Small intestine (tissue), 7 donors: ENCODE measurements at regions not wholly inside any gene's neighbourhood (a gene's known extent, or its start where the extent isn't known, plus 50 kb on each side); places are given as distances from the start of the nearest gene placed in this dataset.

Experiments used
- DNase-seq, 2 donors: peaks; one replicate each; pipeline versions ENCODE4 v3.0.0 to v3.0.0-alpha.2; 2013
- FAIRE-seq: peaks from 2 replicates; lab custom pipeline; 2012; peaks lifted over from hg19 to GRCh38; lab: Jason Lieb, UNC
- H3K27ac ChIP-seq, 3 donors: one replicate each; pipeline ENCODE4 v1.5.1; 2013; ENCODE audit warnings: low read length in 2 of 3, mild to moderate bottlenecking in 2 of 3, control low read depth in 1 of 3, inconsistent platforms in 1 of 3, low read depth in 1 of 3, moderate library complexity in 1 of 3
- H3K27me3 ChIP-seq, 3 donors: one replicate each; pipeline ENCODE4 v1.6.1; 2013; ENCODE audit warnings: low read length in 3 of 3, inconsistent platforms in 1 of 3; ENCODE audit not compliant: control insufficient read depth in 3 of 3, insufficient read depth in 3 of 3
- H3K36me3 ChIP-seq, 3 donors: one replicate each; pipeline ENCODE4 v1.6.1; 2013; ENCODE audit warnings: low read length in 3 of 3, inconsistent platforms in 1 of 3, low read depth in 1 of 3, mild to moderate bottlenecking in 1 of 3, moderate library complexity in 1 of 3; ENCODE audit not compliant: control insufficient read depth in 3 of 3, insufficient read depth in 2 of 3
- H3K4me1 ChIP-seq, 3 donors: one replicate each; pipeline ENCODE4 v1.6.1; 2013; ENCODE audit warnings: low read length in 2 of 3, inconsistent platforms in 1 of 3, low read depth in 1 of 3, mild to moderate bottlenecking in 1 of 3, moderate library complexity in 1 of 3; ENCODE audit not compliant: control insufficient read depth in 3 of 3, insufficient read depth in 2 of 3
- H3K4me3 ChIP-seq, 3 donors: one replicate each; pipeline ENCODE4 v1.5.1; 2013; ENCODE audit warnings: low read length in 3 of 3, control low read depth in 1 of 3, inconsistent platforms in 1 of 3, low read depth in 1 of 3, mild to moderate bottlenecking in 1 of 3, moderate library complexity in 1 of 3
- H3K9me3 ChIP-seq, 2 donors: one replicate each; pipeline ENCODE4 v1.6.1; 2013; ENCODE audit warnings: low read depth in 1 of 2, low read length in 1 of 2; ENCODE audit not compliant: control insufficient read depth in 2 of 2, insufficient read depth in 1 of 2
- WGBS, 3 donors: extraction: QIAGEN DNeasy Blood & Tissue Kit; methylation state at CpG; one replicate each; pipeline ENCODE4 v1.1.7; 2013; 5-methylcytosine and 5-hydroxymethylcytosine counted together
- donor health status: healthy with polysubstance abuse.
- donor health status: control.
- donor health status: control.
- donor health status: Bipolar disorder and iron deficiency.
- donor health status: healthy.

DNA sequence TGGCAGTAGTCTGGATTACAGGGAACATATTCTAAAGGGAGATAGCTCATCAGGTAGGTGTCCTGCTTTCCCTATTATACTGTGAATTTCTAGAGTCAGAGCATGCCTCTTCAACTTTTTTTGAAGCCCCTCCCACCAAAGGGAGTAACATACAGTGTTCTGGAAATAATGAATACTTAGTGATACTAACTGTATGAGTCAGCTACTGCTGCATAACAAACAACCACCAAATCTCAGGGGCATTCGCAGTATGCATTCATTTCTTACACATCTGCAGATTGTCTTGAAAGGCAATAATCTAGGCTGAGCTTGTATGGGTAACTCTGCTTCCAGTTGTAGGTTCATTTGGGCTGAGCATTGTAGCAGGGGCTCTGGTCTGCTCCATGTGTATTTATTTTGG, 409.7 kb upstream of the SPRED2 start:
- H3K27me3 ChIP-seq, result no peaks in the 10 kb centered on the region
- no peak overlapping the region for H3K27ac ChIP-seq
- no peaks in the 10 kb centered on the region for H3K4me1 ChIP-seq
- FAIRE-seq (no peak), DNase-seq (no peak)
- WGBS, 3 donors, result 85 to 94% (median 91%) methylated on average over 1 of the region's 1 CpG
- no peak overlapping the region for H3K4me3 ChIP-seq
- peaks cover 0 to 4% of the 10 kb centered on the region in 2 donors for H3K9me3 ChIP-seq
- H3K36me3 ChIP-seq, result no peaks in the 10 kb centered on the region

DNA sequence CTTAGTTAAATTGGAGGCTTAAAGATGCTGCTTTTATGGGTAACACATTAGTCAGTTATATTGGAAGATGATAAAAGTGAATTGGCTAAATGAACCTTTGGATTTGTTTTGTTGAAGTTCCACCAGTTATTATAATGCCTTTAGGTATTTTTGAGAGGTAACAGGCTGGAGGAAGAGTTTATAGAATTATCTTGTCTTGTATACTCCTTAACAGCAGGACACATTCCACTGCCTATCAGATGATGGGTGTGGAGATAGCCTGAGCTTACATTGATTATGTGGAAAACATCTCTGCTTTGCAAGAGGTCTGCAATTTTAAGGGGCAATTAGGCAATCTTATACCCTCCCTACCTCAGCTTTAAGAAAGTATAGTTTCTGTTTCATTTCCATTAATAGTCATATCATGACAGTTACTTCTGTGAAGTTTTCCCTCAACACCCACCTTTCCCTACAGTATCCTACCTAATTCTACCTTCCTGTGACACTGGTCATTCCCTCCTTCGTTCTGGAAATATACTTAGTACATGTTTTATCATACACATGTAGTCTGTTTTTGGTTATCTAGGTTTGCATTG, 403.7 kb upstream of the SPRED2 start:
- no peaks in the 10 kb centered on the region for H3K9me3 ChIP-seq
- FAIRE-seq (no peak), DNase-seq (no peak)
- H3K4me1 ChIP-seq, result no peaks in the 10 kb centered on the region
- no peaks in the 10 kb centered on the region for H3K36me3 ChIP-seq
- no peak overlapping the region for H3K27ac ChIP-seq
- no peak overlapping the region for H3K4me3 ChIP-seq
- WGBS, 3 donors, result 5 to 48% (median 20%) methylated on average over 1 of the region's 1 CpG
- no peaks in the 10 kb centered on the region for H3K27me3 ChIP-seq

DNA sequence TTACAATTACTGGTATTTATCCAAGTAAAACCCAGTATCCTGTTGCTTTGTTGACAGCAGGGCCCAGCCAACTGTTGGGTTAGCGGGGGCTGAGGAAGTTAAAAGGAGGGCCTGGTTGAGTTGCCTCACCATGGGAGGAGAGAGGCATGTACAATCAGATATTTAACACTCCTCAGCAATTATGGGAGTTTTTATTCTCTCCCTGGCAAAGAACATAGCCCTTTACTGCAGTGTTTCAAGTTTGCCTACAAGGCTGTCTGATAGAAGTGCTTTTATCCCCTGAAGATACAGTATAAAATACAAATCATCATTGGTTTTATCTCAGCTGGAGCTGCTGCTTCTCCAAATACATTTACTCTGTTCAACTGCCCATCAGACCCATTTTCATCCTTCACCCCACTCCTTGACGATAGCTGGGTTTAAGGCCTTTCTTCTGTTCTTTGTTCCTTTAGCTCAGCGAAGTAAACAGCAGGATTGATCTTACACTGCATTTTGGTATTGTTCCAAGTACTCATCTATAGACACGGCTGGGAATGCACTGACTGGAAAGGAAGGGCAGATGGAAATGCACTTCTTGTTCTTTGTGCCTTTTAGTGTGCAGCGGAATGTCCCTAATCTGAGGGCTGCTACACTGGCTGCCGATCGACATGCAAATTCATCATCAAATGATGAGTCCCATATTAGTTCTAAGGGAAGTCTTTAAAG, 402.5 kb upstream of the SPRED2 start:
- Histone ChIP-seq H3K4me3 (no peak overlapping the region), H3K27ac (no peak overlapping the region), H3K4me1 (no peaks in the 10 kb centered on the region), H3K36me3 (no peaks in the 10 kb centered on the region), H3K9me3 (no peaks in the 10 kb centered on the region), H3K27me3 (no peaks in the 10 kb centered on the region)
- no peak for FAIRE-seq
- 73 to 77% (median 73%) methylated on average over 7 of the region's 7 CpGs for WGBS, 3 donors
- DNase-seq, result no peak

DNA sequence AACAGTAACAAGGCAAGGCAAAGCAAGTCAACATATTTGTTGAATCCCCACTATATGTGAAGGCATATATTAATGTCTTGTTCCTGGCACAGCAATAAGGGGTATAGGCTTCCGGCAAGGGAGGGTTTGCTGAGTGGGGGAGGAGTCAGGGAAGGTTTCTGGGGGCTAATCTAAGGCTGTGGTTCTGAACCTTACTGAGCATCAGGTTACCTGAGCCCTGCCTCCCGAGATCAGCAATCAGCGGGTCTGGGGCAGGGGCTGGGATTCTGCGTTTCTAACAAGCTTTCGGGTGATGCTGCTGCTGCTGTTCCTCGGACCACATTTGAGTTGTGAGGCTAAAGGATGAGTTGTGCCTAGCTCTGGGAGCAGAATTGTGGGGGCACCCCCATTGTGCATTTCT, 401.7 kb upstream of the SPRED2 start:
- 53 to 76% (median 69%) methylated on average over 6 of the region's 6 CpGs for WGBS, 3 donors
- FAIRE-seq, result no peak

DNA sequence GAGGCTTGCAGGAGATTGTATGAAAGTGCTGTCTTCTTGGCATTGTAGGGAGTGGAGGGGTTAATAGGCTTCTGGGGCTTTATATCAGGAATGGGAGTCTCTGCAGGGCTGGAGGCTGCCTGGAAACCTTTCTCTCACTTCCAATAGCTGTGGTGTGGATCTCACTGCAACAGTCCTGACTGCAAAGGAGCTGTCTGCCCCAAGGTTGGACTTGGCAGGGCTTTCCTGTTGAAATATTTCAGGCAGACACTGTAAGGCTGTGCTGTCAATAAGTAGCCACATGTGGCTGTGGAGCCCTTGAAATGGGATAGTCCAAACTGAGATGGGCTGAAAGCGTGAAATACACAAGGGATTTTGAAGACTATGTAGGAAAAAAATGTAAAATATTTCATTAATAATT, 399.1 kb upstream of the SPRED2 start:
- Histone ChIP-seq H3K9me3 (no peaks in the 10 kb centered on the region), H3K4me1 (no peaks in the 10 kb centered on the region), H3K27ac (no peak overlapping the region), H3K4me3 (no peak overlapping the region), H3K36me3 (no peaks in the 10 kb centered on the region), H3K27me3 (no peaks in the 10 kb centered on the region)
- FAIRE-seq (no peak), DNase-seq (no peak)
- 43 to 70% (median 69%) methylated on average over 1 of the region's 1 CpG for WGBS, 3 donors

More for the DNA sequence above, 401.7 kb upstream of the SPRED2 start:
- Histone ChIP-seq H3K36me3 (no peaks in the 10 kb centered on the region), H3K27me3 (no peaks in the 10 kb centered on the region), H3K9me3 (no peaks in the 10 kb centered on the region), H3K4me1 (no peaks in the 10 kb centered on the region), H3K27ac (no peak overlapping the region), H3K4me3 (no peak overlapping the region)
- DNase-seq, result no peak

DNA sequence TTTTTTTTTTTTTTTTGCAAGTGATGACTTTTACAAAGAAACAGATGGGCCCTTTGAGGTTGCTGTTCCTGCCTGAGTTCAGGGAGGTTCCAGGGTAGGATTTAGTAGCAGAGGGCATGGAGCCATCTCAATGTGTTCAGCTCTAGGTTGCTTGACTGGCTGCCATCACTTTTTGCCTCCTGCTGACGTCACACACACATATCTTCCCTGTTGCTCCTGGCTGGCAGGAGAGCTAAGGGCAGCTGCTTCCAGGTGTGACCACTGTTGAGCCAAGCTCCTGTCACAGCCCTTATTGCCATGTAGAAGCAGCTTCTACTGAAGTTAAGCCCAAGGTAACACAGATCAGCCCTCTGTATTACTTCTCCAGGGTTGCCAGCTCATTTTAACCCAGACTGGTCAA, 394.2 kb upstream of the SPRED2 start:
- H3K27ac ChIP-seq, result no peak overlapping the region
- WGBS, 3 donors, result 44 to 63% (median 50%) methylated on average over 1 of the region's 1 CpG
- H3K4me3 ChIP-seq, result no peak overlapping the region
- H3K4me1 ChIP-seq, result no peaks in the 10 kb centered on the region
- DNase-seq, result no peak
- FAIRE-seq, result no peak
- no peaks in the 10 kb centered on the region for H3K9me3 ChIP-seq
- H3K27me3 ChIP-seq, result no peaks in the 10 kb centered on the region
- no peaks in the 10 kb centered on the region for H3K36me3 ChIP-seq

DNA sequence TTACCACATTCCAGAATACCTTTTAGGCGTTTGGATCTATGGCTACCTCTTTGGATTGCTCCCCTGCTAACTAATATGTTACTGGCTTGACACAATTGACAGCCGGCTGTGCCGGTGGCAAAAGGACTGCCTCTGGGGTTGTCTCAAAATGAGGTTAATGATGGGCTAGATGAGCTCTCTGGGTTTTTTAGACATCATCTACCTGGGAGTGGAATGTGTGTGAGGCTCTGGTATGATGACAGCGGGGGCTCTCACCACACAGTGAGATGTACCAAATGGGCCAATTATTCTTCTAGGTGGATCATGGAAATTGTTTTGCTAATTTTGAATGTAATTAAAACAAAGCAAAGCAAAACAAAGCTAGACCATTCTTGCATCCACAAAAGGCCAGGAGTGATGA, 391.1 kb upstream of the SPRED2 start:
- no peak for FAIRE-seq
- 64 to 76% (median 71%) methylated on average over 4 of the region's 4 CpGs for WGBS, 3 donors
- no peaks in the 10 kb centered on the region for H3K9me3 ChIP-seq
- no peaks in the 10 kb centered on the region for H3K4me1 ChIP-seq
- no peaks in the 10 kb centered on the region for H3K36me3 ChIP-seq
- no peak overlapping the region for H3K27ac ChIP-seq
- no peaks in the 10 kb centered on the region for H3K27me3 ChIP-seq
- H3K4me3 ChIP-seq, result no peak overlapping the region
- DNase-seq, result no peak

DNA sequence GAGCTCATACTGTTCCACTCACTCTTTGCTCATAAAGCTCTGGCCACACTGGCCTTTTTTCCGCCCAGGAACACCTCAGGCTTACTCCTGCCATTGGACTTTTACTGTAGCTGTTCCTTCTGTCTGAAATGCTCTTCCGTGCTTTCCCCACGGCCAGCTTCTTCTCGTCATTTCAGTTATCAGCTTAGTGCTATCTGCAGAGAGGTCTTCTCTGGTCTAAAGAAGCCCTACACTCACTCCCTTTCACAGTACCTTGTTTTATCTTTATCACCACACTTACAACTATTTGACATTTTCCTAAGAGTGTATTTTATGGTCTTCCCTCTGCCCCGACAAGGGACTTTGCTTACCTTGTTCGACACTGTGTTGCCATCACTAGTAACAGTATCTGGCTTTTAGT, 388.1 kb upstream of the SPRED2 start:
- H3K27me3 ChIP-seq, result no peaks in the 10 kb centered on the region
- 72 to 75% (median 73%) methylated on average over 6 of the region's 6 CpGs for WGBS, 3 donors
- no peaks in the 10 kb centered on the region for H3K36me3 ChIP-seq
- no peaks in the 10 kb centered on the region for H3K9me3 ChIP-seq
- H3K4me1 ChIP-seq, result no peaks in the 10 kb centered on the region
- no peak for DNase-seq
- H3K27ac ChIP-seq, result no peak overlapping the region
- no peak for FAIRE-seq
- H3K4me3 ChIP-seq, result no peak overlapping the region

DNA sequence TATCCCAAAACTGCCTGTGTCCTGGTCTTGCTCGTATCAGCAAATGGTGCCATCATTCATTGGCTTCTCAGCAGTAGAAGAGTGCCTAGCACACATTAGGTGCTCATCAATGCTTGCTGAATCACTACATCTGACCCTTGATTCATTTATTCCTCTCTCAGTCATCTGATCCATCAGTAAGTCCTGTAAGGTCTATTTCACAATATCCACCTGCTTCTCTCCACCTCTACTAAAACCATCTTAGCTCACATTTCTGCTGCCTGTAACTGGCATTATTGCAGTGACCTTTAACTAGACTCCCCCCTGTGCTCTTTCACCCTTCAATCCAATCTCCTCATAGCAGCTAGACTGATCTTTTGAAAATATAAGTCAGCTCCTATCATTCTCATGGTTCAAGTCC, 387.6 kb upstream of the SPRED2 start:
- FAIRE-seq, result no peak
- 41 to 73% (median 73%) methylated on average over 1 of the region's 1 CpG for WGBS, 3 donors

More for the DNA sequence above, 387.6 kb upstream of the SPRED2 start:
- Histone ChIP-seq H3K36me3 (no peaks in the 10 kb centered on the region), H3K27me3 (no peaks in the 10 kb centered on the region), H3K4me3 (no peak overlapping the region), H3K4me1 (no peaks in the 10 kb centered on the region), H3K9me3 (no peaks in the 10 kb centered on the region), H3K27ac (no peak overlapping the region)
- no peak for DNase-seq
